Bronchial epithelial cell (primary cell): ENCODE measurements at regions not wholly inside any gene's neighbourhood (a gene's known extent, or its start where the extent isn't known, plus 50 kb on each side); places are given as distances from the start of the nearest gene placed in this dataset.
A peak's percentile ranks its signal among the peaks of the same experiment; 100 is the strongest.
"Not testable (repeated sequence)": the region's sequence is repeated elsewhere in the genome, so short reads cannot be mapped to it uniquely, and the experiment has no call there.

ENCODE experiments used
- DNase-seq: peaks from one replicate; pipeline ENCODE4 v3.0.0-alpha.2; 2010; ENCODE audit warnings: low read depth
- FAIRE-seq: peaks from 2 replicates; lab custom pipeline; 2011; peaks lifted over from hg19 to GRCh38; lab: Jason Lieb, UNC
- H3K27me3 ChIP-seq: 2 replicates; pipeline ENCODE4 v1.5.1; 2011; ENCODE audit warnings: low read length; ENCODE audit not compliant: control insufficient read depth, insufficient read depth
- H3K36me3 ChIP-seq: 2 replicates; pipeline ENCODE4 v1.5.1; 2011; ENCODE audit warnings: low read length; ENCODE audit not compliant: control insufficient read depth, insufficient read depth
- H3K4me3 ChIP-seq: 2 replicates; pipeline ENCODE4 v1.5.1; 2011; ENCODE audit warnings: mild to moderate bottlenecking, low read depth, low read length, control low read depth
- CTCF ChIP-seq: IDR thresholded peaks from 2 replicates; pipeline ENCODE4 v1.5.1; 2011; ENCODE audit warnings: mild to moderate bottlenecking, moderate library complexity, low read length, control low read depth, inconsistent platforms; ENCODE audit not compliant: insufficient read depth, severe bottlenecking

GRCh38 chr3:153866901-153867300 lies 254.3 kb upstream of the ARHGEF26 start:
- no peak for FAIRE-seq

GRCh38 chr3:153874348-153874747 lies 246.8 kb upstream of the ARHGEF26 start:
- not testable (repeated sequence) for DNase-seq, H3K36me3 ChIP-seq, H3K4me3 ChIP-seq, FAIRE-seq, H3K27me3 ChIP-seq

More at GRCh38 chr3:153866901-153867300, 254.3 kb upstream of the ARHGEF26 start:
- no peak overlapping the region for H3K4me3 ChIP-seq
- no peak for DNase-seq
- H3K36me3 ChIP-seq: no peaks in the 10 kb centered on the region
- H3K27me3 ChIP-seq: no peaks in the 10 kb centered on the region
- no peak for TF ChIP-seq CTCF

GRCh38 chr3:153880493-153880892 lies 240.7 kb upstream of the ARHGEF26 start:
- Histone ChIP-seq H3K36me3 (no peaks in the 10 kb centered on the region), H3K4me3 (no peak overlapping the region), H3K27me3 (no peaks in the 10 kb centered on the region)
- DNase-seq (peak; percentile 59), FAIRE-seq (no peak)
- TF ChIP-seq CTCF: no peak

- no peak overlapping the region for H3K4me3 ChIP-seq
- FAIRE-seq (no peak), DNase-seq (peak; percentile 94)
- no peaks in the 10 kb centered on the region for H3K36me3 ChIP-seq
- no peak for TF ChIP-seq CTCF
- no peaks in the 10 kb centered on the region for H3K27me3 ChIP-seq
Measured at GRCh38 chr3:153881201-153881600, 240.0 kb upstream of the ARHGEF26 start.

GRCh38 chr3:153885359-153885758 lies 235.8 kb upstream of the ARHGEF26 start:
- Histone ChIP-seq H3K27me3 (no peaks in the 10 kb centered on the region), H3K4me3 (no peak overlapping the region), H3K36me3 (no peaks in the 10 kb centered on the region)
- TF ChIP-seq CTCF: no peak
- DNase-seq (no peak), FAIRE-seq (no peak)

- H3K36me3 ChIP-seq: no peaks in the 10 kb centered on the region
- DNase-seq (no peak), FAIRE-seq (no peak)
- no peak overlapping the region for H3K4me3 ChIP-seq
- no peak for TF ChIP-seq CTCF
- no peaks in the 10 kb centered on the region for H3K27me3 ChIP-seq
Measured at GRCh38 chr3:153889905-153890334, 231.3 kb upstream of the ARHGEF26 start.
